IMR-90 (cell line): ENCODE measurements at regions not wholly inside any gene's neighbourhood (a gene's known extent, or its start where the extent isn't known, plus 50 kb on each side); places are given as distances from the start of the nearest gene placed in this dataset.

Source experiments
- ATAC-seq: fragments of 200-7000 bp; cut with Tn5 transposase; 2 replicates; pipeline ENCODE4 v1.9.1; 2020; ENCODE audit warnings: low read depth, mild to moderate bottlenecking, moderate library complexity
- BruUV-seq: library from RNA; stranded (reverse); fragments of 400-500 nt; replicated peaks from 2 replicates; lab custom pipeline; 2021; lab: Mats Ljungman, UMichigan
- CTCF ChIA-PET: fragments of 300-600 bp; formaldehyde crosslinking; extraction: SDS; loops from one replicate; lab custom pipeline; 2021; ENCODE audit warnings: antibody characterized with exemption; lab: Yijun Ruan, JAX
- POLR2A ChIA-PET: fragments of 300-600 bp; sonication (Branson Sonifier 250); formaldehyde crosslinking; loops from one replicate; lab custom pipeline; 2022; ENCODE audit warnings: antibody characterized with exemption; ENCODE audit not compliant: unreplicated experiment; lab: Charles Lee
- DNase-seq: peaks from one replicate; pipeline ENCODE4 v3.0.0; 2013
- H2AFZ ChIP-seq: replicated peaks from 2 replicates; pipeline ENCODE3; 2013; ENCODE audit warnings: low read length, mild to moderate bottlenecking; ENCODE audit not compliant: poor library complexity
- H2AK5ac ChIP-seq: 2 replicates; pipeline ENCODE4 v1.6.1; 2013; ENCODE audit warnings: low read depth, low read length, inconsistent platforms
- H2AK9ac ChIP-seq: replicated peaks from 2 replicates; pipeline ENCODE3; 2013; ENCODE audit warnings: mild to moderate bottlenecking, low read depth, low read length, moderate library complexity; ENCODE audit not compliant: poor library complexity
- H2BK120ac ChIP-seq: 2 replicates; pipeline ENCODE4 v1.6.1; 2013; ENCODE audit warnings: low read depth, low read length, inconsistent platforms
- H2BK15ac ChIP-seq: 3 replicates; pipeline ENCODE4 v1.6.1; 2013; ENCODE audit warnings: low read depth, low read length, inconsistent platforms
- H2BK20ac ChIP-seq: 2 replicates; pipeline ENCODE4 v1.6.1; 2013; ENCODE audit warnings: low read depth, mild to moderate bottlenecking, inconsistent platforms, low read length, moderate library complexity
- H2BK5ac ChIP-seq: 2 replicates; pipeline ENCODE4 v1.6.1; 2013; ENCODE audit warnings: mild to moderate bottlenecking, low read depth, low read length, inconsistent platforms; ENCODE audit not compliant: poor library complexity, severe bottlenecking
- H3K14ac ChIP-seq: replicated peaks from 2 replicates; pipeline ENCODE4 v1.6.1; 2013; ENCODE audit warnings: low read depth, low read length, inconsistent platforms
- H3K18ac ChIP-seq: 2 replicates; pipeline ENCODE4 v1.6.1; 2013; ENCODE audit warnings: low read depth, low read length, control low read depth
- H3K23ac ChIP-seq: 2 replicates; pipeline ENCODE4 v1.6.1; 2013; ENCODE audit warnings: low read depth, low read length, inconsistent platforms
- H3K27ac ChIP-seq: 2 replicates; pipeline ENCODE4 v1.5.1; 2013; ENCODE audit warnings: mild to moderate bottlenecking, control low read depth, low read length; ENCODE audit not compliant: insufficient read depth
- H3K27me3 ChIP-seq: 2 replicates; pipeline ENCODE4 v1.6.1; 2013; ENCODE audit warnings: low read length; ENCODE audit not compliant: control insufficient read depth, insufficient read depth
- H3K36me3 ChIP-seq: 2 replicates; pipeline ENCODE4 v1.6.1; 2013; ENCODE audit warnings: low read length, mixed read lengths; ENCODE audit not compliant: control insufficient read depth, insufficient read depth
- H3K4ac ChIP-seq: 2 replicates; pipeline ENCODE4 v1.6.1; 2013; ENCODE audit warnings: low read depth, low read length, inconsistent platforms
- H3K4me1 ChIP-seq: 2 replicates; pipeline ENCODE4 v1.6.1; 2013; ENCODE audit warnings: low read length, mixed read lengths; ENCODE audit not compliant: control insufficient read depth, insufficient read depth
- H3K4me2 ChIP-seq: 2 replicates; pipeline ENCODE4 v1.6.1; 2013; ENCODE audit warnings: low read depth, mild to moderate bottlenecking, control low read depth, low read length, moderate library complexity
- H3K4me3 ChIP-seq: 2 replicates; pipeline ENCODE4 v1.5.1; 2013; ENCODE audit warnings: low read depth, mild to moderate bottlenecking, control low read depth, low read length, moderate library complexity; ENCODE audit not compliant: insufficient read depth
- H3K56ac ChIP-seq: 2 replicates; pipeline ENCODE4 v1.6.1; 2013; ENCODE audit warnings: low read length, inconsistent platforms; ENCODE audit not compliant: insufficient read depth; ENCODE audit errors: extremely low read depth
- H3K79me1 ChIP-seq, 2 experiments: 2 replicates each; pipeline ENCODE4 v1.6.1; 2013; ENCODE audit warnings: low read length in 2 of 2, inconsistent platforms in 1 of 2, low read depth in 1 of 2
- H3K9ac ChIP-seq: 2 replicates; pipeline ENCODE4 v1.6.1; 2013; ENCODE audit warnings: low read depth, low read length, control low read depth
- H3K9me1 ChIP-seq: 2 replicates; pipeline ENCODE4 v1.6.1; 2013; ENCODE audit warnings: low read length, inconsistent platforms; ENCODE audit not compliant: insufficient read depth
- H3K9me3 ChIP-seq: 2 replicates; pipeline ENCODE4 v1.6.1; 2013; ENCODE audit warnings: low read length; ENCODE audit not compliant: control insufficient read depth, insufficient read depth
- H4K20me1 ChIP-seq: 2 replicates; pipeline ENCODE4 v1.6.1; 2013; ENCODE audit warnings: low read length, inconsistent platforms; ENCODE audit not compliant: insufficient read depth
- H4K5ac ChIP-seq: 2 replicates; pipeline ENCODE4 v1.6.1; 2013; ENCODE audit warnings: mild to moderate bottlenecking, low read depth, low read length, control low read depth
- H4K8ac ChIP-seq, 2 experiments: 2 replicates each; pipeline ENCODE4 v1.6.1; 2013; ENCODE audit warnings: low read depth in 2 of 2, low read length in 2 of 2, control low read depth in 1 of 2, inconsistent platforms in 1 of 2
- H4K91ac ChIP-seq: 2 replicates; pipeline ENCODE4 v1.6.1; 2013; ENCODE audit warnings: low read depth, low read length, inconsistent platforms; ENCODE audit not compliant: insufficient read depth
- BHLHE40 ChIP-seq: fragments of 150-350 bp; IDR thresholded peaks from 2 replicates; pipeline ENCODE4 v1.6.1; 2016; ENCODE audit warnings: mild to moderate bottlenecking, low read depth, low read length
- CEBPB ChIP-seq: IDR thresholded peaks from 2 replicates; pipeline ENCODE4 v1.6.1; 2012; ENCODE audit warnings: low read depth, low read length, improper control_type of control experiment
- CHD1 ChIP-seq: IDR thresholded peaks from 2 replicates; pipeline ENCODE4 v1.6.1; 2012; ENCODE audit warnings: low read depth, low read length, improper control_type of control experiment
- MAZ ChIP-seq: IDR thresholded peaks from 2 replicates; pipeline ENCODE4 v1.6.1; 2012; ENCODE audit warnings: low read depth, mild to moderate bottlenecking, low read length, improper control_type of control experiment, moderate library complexity, borderline replicate concordance
- MXI1 ChIP-seq: IDR thresholded peaks from 2 replicates; pipeline ENCODE4 v1.6.1; 2012; ENCODE audit warnings: low read depth, mild to moderate bottlenecking, low read length, moderate library complexity, borderline replicate concordance
- POLR2A ChIP-seq: IDR thresholded peaks from 2 replicates; pipeline ENCODE4 v1.6.1; 2012; ENCODE audit warnings: mild to moderate bottlenecking, low read depth, low read length
- RAD21 ChIP-seq: IDR thresholded peaks from 2 replicates; pipeline ENCODE4 v1.6.1; 2012; ENCODE audit warnings: low read length, improper control_type of control experiment
- RCOR1 ChIP-seq: IDR thresholded peaks from 2 replicates; pipeline ENCODE4 v1.6.1; 2012; ENCODE audit warnings: mild to moderate bottlenecking, low read length, improper control_type of control experiment; ENCODE audit not compliant: insufficient replicate concordance
- RFX5 ChIP-seq: IDR thresholded peaks from 2 replicates; pipeline ENCODE4 v1.8.0; 2012; ENCODE audit warnings: low read depth, mild to moderate bottlenecking, low read length, moderate library complexity
- USF2 ChIP-seq: fragments of 150-350 bp; IDR thresholded peaks from 2 replicates; pipeline ENCODE4 v1.6.1; 2017; ENCODE audit warnings: mild to moderate bottlenecking, antibody characterized with exemption, low read length, low read depth
- WGBS, 2 experiments: methylation state at CpG; one replicate each; pipeline versions ENCODE4 v1.1.5 to v1.1.7; 2013; ENCODE audit warnings: missing lambda C conversion rate in 2 of 2; ENCODE audit not compliant: insufficient read length in 1 of 2; ENCODE audit errors: extremely low coverage in 2 of 2; 5-methylcytosine and 5-hydroxymethylcytosine counted together
- dilution Hi-C: fragments of 300-500 bp; cut with HindIII; formaldehyde crosslinking; loops from one replicate; pipeline ENCODE4 v1.14.3; 2018; ENCODE audit warnings: low sequenced_read_pairs; ENCODE audit not compliant: unreplicated experiment
- in situ Hi-C: fragments of 300-500 bp; cut with MboI; formaldehyde crosslinking; loops from 3 replicates; pipeline ENCODE4 v1.14.3; 2019; ENCODE audit warnings: low sequenced_read_pairs, inconsistent platforms, mixed read lengths
- intact Hi-C: fragments of 100-400 bp; cut with micrococcal nuclease; formaldehyde crosslinking; loops from 2 replicates; pipeline ENCODE4 v1.10.0; 2022
- TF ChIP-seq, protein P1 (sequence below): conservative IDR thresholded peaks from 2 replicates; pipeline ENCODE4 v1.5.1; 2012; ENCODE audit warnings: mild to moderate bottlenecking, low read depth, low read length, improper control_type of control experiment
- TF ChIP-seq, protein P2 (sequence below): fragments of 150-350 bp; IDR thresholded peaks from 2 replicates; pipeline ENCODE4 v1.6.1; 2016; ENCODE audit warnings: low read depth, mild to moderate bottlenecking, low read length, moderate library complexity, borderline replicate concordance

- H2BK120ac ChIP-seq: no peak overlapping the region
- no peaks in the 10 kb centered on the region for H3K79me1 ChIP-seq
- no TSS peak for BruUV-seq
- H3K9me3 ChIP-seq: peaks cover 5% of the 10 kb centered on the region; the same call in 1 of the 2 replicates
- no peak overlapping the region for H2AK5ac ChIP-seq
- intact Hi-C loops: no loop called here
- H3K4me1 ChIP-seq: no peaks in the 10 kb centered on the region
- H3K4ac ChIP-seq: no peak overlapping the region
- H2AK9ac ChIP-seq: no peak overlapping the region
- H3K36me3 ChIP-seq: no peaks in the 10 kb centered on the region
- no peak overlapping the region for H3K18ac ChIP-seq
- no peak overlapping the region for H2BK20ac ChIP-seq
- H3K27ac ChIP-seq: no peak overlapping the region
- H3K27me3 ChIP-seq: no peaks in the 10 kb centered on the region
- no peak for DNase-seq
- H4K8ac ChIP-seq: no peak overlapping the region
- ATAC-seq: no peak
- in situ Hi-C loops: no loop called here
- no peak overlapping the region for H3K56ac ChIP-seq
- CTCF ChIA-PET: no interaction called here
- no peaks in the 10 kb centered on the region for H4K20me1 ChIP-seq
- H3K4me2 ChIP-seq: no peak overlapping the region
- H2AFZ ChIP-seq: no peak overlapping the region
- no peak overlapping the region for H4K91ac ChIP-seq
- H3K9ac ChIP-seq: no peak overlapping the region
- no peak overlapping the region for H3K4me3 ChIP-seq
- H3K14ac ChIP-seq: no peak overlapping the region
- POLR2A ChIA-PET: no interaction called here
- no peaks in the 10 kb centered on the region for H3K9me1 ChIP-seq
- no peak overlapping the region for H2BK15ac ChIP-seq
- TF ChIP-seq RCOR1 (no peak), CEBPB (no peak), BHLHE40 (no peak), MXI1 (no peak), POLR2A (no peak), USF2 (no peak), CHD1 (no peak), RFX5 (no peak), MAZ (no peak), RAD21 (no peak)
- TF ChIP-seq, protein P1, sequence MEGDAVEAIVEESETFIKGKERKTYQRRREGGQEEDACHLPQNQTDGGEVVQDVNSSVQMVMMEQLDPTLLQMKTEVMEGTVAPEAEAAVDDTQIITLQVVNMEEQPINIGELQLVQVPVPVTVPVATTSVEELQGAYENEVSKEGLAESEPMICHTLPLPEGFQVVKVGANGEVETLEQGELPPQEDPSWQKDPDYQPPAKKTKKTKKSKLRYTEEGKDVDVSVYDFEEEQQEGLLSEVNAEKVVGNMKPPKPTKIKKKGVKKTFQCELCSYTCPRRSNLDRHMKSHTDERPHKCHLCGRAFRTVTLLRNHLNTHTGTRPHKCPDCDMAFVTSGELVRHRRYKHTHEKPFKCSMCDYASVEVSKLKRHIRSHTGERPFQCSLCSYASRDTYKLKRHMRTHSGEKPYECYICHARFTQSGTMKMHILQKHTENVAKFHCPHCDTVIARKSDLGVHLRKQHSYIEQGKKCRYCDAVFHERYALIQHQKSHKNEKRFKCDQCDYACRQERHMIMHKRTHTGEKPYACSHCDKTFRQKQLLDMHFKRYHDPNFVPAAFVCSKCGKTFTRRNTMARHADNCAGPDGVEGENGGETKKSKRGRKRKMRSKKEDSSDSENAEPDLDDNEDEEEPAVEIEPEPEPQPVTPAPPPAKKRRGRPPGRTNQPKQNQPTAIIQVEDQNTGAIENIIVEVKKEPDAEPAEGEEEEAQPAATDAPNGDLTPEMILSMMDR: no peak
- TF ChIP-seq, protein P2, sequence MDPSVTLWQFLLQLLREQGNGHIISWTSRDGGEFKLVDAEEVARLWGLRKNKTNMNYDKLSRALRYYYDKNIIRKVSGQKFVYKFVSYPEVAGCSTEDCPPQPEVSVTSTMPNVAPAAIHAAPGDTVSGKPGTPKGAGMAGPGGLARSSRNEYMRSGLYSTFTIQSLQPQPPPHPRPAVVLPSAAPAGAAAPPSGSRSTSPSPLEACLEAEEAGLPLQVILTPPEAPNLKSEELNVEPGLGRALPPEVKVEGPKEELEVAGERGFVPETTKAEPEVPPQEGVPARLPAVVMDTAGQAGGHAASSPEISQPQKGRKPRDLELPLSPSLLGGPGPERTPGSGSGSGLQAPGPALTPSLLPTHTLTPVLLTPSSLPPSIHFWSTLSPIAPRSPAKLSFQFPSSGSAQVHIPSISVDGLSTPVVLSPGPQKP: no peak
- no peak overlapping the region for H3K23ac ChIP-seq
- no peak overlapping the region for H2BK5ac ChIP-seq
- no peak overlapping the region for H4K5ac ChIP-seq
- no CpG with 5 or more reads among the region's 3 CpGs for WGBS, 2 experiments
- dilution Hi-C loops: no loop called here
Observed at GRCh38 chr16:52787709-52788108, 240.8 kb upstream of the TOX3 start.
